ENCODE measurements at regions not wholly inside any gene's neighbourhood (a gene's known extent, or its start where the extent isn't known, plus 50 kb on each side); places are given as distances from the start of the nearest gene placed in this dataset.

GRCh38 chr15:95563634-95564033, 766.9 kb upstream of the NR2F2 start:
- TF ChIP-seq POLR2A (IDR thresholded peaks at IDR 0.05; ENCODE audit: control extremely low read depth in 1 of 2, low read depth in 2 of 2, low read length in 2 of 2) (no peak), RFX5 (IDR thresholded peaks at IDR 0.05; ENCODE audit: borderline replicate concordance, low read depth, low read length) (no peak), TAF7 (optimal IDR thresholded peaks at IDR 0.05; ENCODE audit: borderline replicate concordance, low read depth, low read length) (no peak), GTF2F1 (IDR thresholded peaks at IDR 0.05; ENCODE audit: borderline replicate concordance, low read depth, low read length) (no peak), ZNF274 (IDR thresholded peaks at IDR 0.05; ENCODE audit: borderline replicate concordance, extremely low read depth, low read length) (no peak), POLR2AphosphoS5 (IDR thresholded peaks at IDR 0.05; ENCODE audit: low read depth, low read length) (no peak)
- TF ChIP-seq, protein P1, sequence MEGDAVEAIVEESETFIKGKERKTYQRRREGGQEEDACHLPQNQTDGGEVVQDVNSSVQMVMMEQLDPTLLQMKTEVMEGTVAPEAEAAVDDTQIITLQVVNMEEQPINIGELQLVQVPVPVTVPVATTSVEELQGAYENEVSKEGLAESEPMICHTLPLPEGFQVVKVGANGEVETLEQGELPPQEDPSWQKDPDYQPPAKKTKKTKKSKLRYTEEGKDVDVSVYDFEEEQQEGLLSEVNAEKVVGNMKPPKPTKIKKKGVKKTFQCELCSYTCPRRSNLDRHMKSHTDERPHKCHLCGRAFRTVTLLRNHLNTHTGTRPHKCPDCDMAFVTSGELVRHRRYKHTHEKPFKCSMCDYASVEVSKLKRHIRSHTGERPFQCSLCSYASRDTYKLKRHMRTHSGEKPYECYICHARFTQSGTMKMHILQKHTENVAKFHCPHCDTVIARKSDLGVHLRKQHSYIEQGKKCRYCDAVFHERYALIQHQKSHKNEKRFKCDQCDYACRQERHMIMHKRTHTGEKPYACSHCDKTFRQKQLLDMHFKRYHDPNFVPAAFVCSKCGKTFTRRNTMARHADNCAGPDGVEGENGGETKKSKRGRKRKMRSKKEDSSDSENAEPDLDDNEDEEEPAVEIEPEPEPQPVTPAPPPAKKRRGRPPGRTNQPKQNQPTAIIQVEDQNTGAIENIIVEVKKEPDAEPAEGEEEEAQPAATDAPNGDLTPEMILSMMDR (IDR thresholded peaks at IDR 0.05; ENCODE audit: control extremely low read depth in 1 of 3, insufficient read depth in 1 of 3, low read depth in 1 of 3, low read length in 3 of 3) = no peak
- TF ChIP-seq, protein P2, sequence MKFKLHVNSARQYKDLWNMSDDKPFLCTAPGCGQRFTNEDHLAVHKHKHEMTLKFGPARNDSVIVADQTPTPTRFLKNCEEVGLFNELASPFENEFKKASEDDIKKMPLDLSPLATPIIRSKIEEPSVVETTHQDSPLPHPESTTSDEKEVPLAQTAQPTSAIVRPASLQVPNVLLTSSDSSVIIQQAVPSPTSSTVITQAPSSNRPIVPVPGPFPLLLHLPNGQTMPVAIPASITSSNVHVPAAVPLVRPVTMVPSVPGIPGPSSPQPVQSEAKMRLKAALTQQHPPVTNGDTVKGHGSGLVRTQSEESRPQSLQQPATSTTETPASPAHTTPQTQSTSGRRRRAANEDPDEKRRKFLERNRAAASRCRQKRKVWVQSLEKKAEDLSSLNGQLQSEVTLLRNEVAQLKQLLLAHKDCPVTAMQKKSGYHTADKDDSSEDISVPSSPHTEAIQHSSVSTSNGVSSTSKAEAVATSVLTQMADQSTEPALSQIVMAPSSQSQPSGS (IDR thresholded peaks at IDR 0.05; ENCODE audit: low read length) = no peak

All from H1 (cell line).